ENCODE measurements at regions not wholly inside any gene's neighbourhood (a gene's known extent, or its start where the extent isn't known, plus 50 kb on each side); places are given as distances from the start of the nearest gene placed in this dataset.

DNA sequence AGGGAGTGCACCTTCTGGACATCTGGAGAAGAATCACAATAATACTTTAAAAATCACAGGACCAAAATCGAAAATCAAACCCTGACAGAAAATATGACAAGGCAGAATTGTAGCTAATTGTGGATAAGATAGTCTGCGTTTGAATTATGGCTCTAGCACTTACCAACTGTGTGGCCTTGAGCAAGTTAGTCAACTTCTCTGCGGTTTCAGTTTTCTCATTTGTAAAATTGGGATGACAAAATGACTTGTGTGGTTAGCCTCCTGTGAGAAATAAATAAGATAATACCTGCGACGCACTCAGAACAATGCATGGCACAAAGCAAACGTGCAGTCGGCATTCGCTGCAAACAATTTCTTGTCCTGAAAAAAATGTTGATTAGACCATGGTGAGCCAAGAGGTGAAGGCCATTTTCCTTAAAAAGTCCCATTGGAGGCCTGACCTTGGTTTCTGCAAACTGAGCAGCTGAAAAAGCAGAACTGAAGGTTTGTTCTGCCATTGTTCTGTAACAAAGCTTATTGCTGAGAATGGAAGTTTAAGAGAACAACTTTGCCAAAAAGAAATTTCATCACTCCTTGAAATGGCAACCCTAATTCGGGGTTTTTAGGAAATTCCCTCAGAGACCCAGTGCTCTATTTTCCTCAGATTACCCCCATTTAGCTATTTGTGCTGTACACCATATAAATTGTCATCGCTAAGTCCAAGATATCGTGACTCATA lies 266.3 kb downstream of the ERMARD start (continued):
- TF ChIP-seq JUNB (IDR thresholded peaks at IDR 0.05; ENCODE audit: unreplicated experiment) (no peak), ZNF331 (CRISPR knock-in tag; IDR thresholded peaks at IDR 0.05; ENCODE audit: low read depth) (no peak), CREB1 (CRISPR knock-in tag; IDR thresholded peaks at IDR 0.05; ENCODE audit: low read depth) (no peak), POLR2AphosphoS5 (IDR thresholded peaks at IDR 0.05; ENCODE audit: low read depth) (no peak), NANOG (IDR thresholded peaks at IDR 0.05; ENCODE audit: borderline replicate concordance) (no peak)
- TF ChIP-seq, protein P1, sequence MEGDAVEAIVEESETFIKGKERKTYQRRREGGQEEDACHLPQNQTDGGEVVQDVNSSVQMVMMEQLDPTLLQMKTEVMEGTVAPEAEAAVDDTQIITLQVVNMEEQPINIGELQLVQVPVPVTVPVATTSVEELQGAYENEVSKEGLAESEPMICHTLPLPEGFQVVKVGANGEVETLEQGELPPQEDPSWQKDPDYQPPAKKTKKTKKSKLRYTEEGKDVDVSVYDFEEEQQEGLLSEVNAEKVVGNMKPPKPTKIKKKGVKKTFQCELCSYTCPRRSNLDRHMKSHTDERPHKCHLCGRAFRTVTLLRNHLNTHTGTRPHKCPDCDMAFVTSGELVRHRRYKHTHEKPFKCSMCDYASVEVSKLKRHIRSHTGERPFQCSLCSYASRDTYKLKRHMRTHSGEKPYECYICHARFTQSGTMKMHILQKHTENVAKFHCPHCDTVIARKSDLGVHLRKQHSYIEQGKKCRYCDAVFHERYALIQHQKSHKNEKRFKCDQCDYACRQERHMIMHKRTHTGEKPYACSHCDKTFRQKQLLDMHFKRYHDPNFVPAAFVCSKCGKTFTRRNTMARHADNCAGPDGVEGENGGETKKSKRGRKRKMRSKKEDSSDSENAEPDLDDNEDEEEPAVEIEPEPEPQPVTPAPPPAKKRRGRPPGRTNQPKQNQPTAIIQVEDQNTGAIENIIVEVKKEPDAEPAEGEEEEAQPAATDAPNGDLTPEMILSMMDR (conservative IDR thresholded peaks at IDR 0.05; ENCODE audit: low read depth in 2 of 2), result no peak
- TF ChIP-seq, protein P2, sequence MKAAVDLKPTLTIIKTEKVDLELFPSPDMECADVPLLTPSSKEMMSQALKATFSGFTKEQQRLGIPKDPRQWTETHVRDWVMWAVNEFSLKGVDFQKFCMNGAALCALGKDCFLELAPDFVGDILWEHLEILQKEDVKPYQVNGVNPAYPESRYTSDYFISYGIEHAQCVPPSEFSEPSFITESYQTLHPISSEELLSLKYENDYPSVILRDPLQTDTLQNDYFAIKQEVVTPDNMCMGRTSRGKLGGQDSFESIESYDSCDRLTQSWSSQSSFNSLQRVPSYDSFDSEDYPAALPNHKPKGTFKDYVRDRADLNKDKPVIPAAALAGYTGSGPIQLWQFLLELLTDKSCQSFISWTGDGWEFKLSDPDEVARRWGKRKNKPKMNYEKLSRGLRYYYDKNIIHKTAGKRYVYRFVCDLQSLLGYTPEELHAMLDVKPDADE (IDR thresholded peaks at IDR 0.05), result no peak

DNA sequence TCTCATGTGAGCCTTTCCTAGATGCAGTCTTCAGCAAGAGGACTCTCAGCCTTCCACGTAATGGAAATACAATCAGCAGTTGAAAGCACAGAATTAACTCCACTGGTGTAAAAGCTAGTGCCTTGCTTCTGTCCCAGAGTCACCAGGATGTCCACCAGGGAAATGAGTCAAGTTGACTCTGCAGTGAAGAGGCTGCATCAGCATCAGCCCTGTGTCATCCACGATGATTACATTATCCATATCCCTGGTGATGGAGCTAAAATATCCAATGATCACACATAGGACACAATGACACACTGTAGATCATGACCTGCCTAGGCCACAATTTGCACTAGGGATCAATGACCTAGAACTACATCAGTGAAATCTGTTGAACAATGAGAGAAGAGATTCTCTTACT lies 262.4 kb downstream of the ERMARD start:
- Mint-ChIP-seq H3K9me3 (no peaks in the 10 kb centered on the region), H3K27ac (no peak overlapping the region), H3K4me1 (peaks cover 19% of the 10 kb centered on the region), H3K4me3 (no peak overlapping the region), H3K27me3 (ENCODE audit: insufficient read depth, low read depth, poor library complexity) (peaks cover 4% of the 10 kb centered on the region), H3K36me3 (ENCODE audit: low read depth) (no peaks in the 10 kb centered on the region)
- DNase-seq (ENCODE audit: low spot score), result no peak
- Histone ChIP-seq H3K27ac (ENCODE audit: low read depth) (no peak overlapping the region), H3K27me3 (ENCODE audit: insufficient read depth) (no peaks in the 10 kb centered on the region), H4K20me1 (replicated peaks; ENCODE audit: insufficient read depth) (no peaks in the 10 kb centered on the region), H3K79me2 (replicated peaks; ENCODE audit: insufficient read depth) (no peaks in the 10 kb centered on the region), H3F3A (replicated peaks; ENCODE audit: low read depth) (no peaks in the 10 kb centered on the region), H3K4me3 (no peak overlapping the region), H3K9me2 (ENCODE audit: insufficient read depth) (peaks cover 26% of the 10 kb centered on the region; the same call in 1 of the 2 replicates), H3K4me2 (no peak overlapping the region), H2AFZ (no peak overlapping the region), H3K36me3 (ENCODE audit: insufficient read depth) (no peaks in the 10 kb centered on the region), H3K4me1 (ENCODE audit: insufficient read depth) (peaks cover 2% of the 10 kb centered on the region)
- ATAC-seq, result no peak
- TF ChIP-seq ZNF331 (CRISPR knock-in tag; IDR thresholded peaks at IDR 0.05; ENCODE audit: low read depth), result no peak
- TF ChIP-seq, protein P3, sequence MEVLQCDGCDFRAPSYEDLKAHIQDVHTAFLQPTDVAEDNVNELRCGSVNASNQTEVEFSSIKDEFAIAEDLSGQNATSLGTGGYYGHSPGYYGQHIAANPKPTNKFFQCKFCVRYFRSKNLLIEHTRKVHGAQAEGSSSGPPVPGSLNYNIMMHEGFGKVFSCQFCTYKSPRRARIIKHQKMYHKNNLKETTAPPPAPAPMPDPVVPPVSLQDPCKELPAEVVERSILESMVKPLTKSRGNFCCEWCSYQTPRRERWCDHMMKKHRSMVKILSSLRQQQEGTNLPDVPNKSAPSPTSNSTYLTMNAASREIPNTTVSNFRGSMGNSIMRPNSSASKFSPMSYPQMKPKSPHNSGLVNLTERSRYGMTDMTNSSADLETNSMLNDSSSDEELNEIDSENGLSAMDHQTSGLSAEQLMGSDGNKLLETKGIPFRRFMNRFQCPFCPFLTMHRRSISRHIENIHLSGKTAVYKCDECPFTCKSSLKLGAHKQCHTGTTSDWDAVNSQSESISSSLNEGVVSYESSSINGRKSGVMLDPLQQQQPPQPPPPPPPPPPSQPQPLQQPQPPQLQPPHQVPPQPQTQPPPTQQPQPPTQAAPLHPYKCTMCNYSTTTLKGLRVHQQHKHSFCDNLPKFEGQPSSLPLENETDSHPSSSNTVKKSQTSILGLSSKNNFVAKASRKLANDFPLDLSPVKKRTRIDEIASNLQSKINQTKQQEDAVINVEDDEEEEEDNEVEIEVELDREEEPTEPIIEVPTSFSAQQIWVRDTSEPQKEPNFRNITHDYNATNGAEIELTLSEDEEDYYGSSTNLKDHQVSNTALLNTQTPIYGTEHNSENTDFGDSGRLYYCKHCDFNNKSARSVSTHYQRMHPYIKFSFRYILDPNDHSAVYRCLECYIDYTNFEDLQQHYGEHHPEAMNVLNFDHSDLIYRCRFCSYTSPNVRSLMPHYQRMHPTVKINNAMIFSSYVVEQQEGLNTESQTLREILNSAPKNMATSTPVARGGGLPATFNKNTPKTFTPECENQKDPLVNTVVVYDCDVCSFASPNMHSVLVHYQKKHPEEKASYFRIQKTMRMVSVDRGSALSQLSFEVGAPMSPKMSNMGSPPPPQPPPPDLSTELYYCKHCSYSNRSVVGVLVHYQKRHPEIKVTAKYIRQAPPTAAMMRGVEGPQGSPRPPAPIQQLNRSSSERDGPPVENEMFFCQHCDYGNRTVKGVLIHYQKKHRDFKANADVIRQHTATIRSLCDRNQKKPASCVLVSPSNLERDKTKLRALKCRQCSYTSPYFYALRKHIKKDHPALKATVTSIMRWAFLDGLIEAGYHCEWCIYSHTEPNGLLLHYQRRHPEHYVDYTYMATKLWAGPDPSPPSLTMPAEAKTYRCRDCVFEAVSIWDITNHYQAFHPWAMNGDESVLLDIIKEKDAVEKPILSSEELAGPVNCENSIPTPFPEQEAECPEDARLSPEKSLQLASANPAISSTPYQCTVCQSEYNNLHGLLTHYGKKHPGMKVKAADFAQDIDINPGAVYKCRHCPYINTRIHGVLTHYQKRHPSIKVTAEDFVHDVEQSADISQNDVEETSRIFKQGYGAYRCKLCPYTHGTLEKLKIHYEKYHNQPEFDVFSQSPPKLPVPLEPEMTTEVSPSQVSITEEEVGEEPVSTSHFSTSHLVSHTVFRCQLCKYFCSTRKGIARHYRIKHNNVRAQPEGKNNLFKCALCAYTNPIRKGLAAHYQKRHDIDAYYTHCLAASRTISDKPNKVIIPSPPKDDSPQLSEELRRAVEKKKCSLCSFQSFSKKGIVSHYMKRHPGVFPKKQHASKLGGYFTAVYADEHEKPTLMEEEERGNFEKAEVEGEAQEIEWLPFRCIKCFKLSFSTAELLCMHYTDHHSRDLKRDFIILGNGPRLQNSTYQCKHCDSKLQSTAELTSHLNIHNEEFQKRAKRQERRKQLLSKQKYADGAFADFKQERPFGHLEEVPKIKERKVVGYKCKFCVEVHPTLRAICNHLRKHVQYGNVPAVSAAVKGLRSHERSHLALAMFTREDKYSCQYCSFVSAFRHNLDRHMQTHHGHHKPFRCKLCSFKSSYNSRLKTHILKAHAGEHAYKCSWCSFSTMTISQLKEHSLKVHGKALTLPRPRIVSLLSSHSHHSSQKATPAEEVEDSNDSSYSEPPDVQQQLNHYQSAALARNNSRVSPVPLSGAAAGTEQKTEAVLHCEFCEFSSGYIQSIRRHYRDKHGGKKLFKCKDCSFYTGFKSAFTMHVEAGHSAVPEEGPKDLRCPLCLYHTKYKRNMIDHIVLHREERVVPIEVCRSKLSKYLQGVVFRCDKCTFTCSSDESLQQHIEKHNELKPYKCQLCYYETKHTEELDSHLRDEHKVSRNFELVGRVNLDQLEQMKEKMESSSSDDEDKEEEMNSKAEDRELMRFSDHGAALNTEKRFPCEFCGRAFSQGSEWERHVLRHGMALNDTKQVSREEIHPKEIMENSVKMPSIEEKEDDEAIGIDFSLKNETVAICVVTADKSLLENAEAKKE (CRISPR knock-in tag; IDR thresholded peaks at IDR 0.05), result no peak
- TF ChIP-seq, protein P1 (conservative IDR thresholded peaks at IDR 0.05; ENCODE audit: low read depth in 2 of 2), result no peak
- TF ChIP-seq, protein P2 (IDR thresholded peaks at IDR 0.05), result no peak

Data from GM23338 (cell line).